Inflammatory macrophage treated with lipopolysaccharide for 1 hour (primary cell): ENCODE measurements at regions not wholly inside any gene's neighbourhood (a gene's known extent, or its start where the extent isn't known, plus 50 kb on each side); places are given as distances from the start of the nearest gene placed in this dataset.
"Not testable (repeated sequence)": the region's sequence is repeated elsewhere in the genome, so short reads cannot be mapped to it uniquely, and the experiment has no call there.

Source experiments
- DNase-seq, 2 donors: peaks; one replicate each; pipeline ENCODE4 v3.0.0-alpha.2; 2020 to 2022

DNA sequence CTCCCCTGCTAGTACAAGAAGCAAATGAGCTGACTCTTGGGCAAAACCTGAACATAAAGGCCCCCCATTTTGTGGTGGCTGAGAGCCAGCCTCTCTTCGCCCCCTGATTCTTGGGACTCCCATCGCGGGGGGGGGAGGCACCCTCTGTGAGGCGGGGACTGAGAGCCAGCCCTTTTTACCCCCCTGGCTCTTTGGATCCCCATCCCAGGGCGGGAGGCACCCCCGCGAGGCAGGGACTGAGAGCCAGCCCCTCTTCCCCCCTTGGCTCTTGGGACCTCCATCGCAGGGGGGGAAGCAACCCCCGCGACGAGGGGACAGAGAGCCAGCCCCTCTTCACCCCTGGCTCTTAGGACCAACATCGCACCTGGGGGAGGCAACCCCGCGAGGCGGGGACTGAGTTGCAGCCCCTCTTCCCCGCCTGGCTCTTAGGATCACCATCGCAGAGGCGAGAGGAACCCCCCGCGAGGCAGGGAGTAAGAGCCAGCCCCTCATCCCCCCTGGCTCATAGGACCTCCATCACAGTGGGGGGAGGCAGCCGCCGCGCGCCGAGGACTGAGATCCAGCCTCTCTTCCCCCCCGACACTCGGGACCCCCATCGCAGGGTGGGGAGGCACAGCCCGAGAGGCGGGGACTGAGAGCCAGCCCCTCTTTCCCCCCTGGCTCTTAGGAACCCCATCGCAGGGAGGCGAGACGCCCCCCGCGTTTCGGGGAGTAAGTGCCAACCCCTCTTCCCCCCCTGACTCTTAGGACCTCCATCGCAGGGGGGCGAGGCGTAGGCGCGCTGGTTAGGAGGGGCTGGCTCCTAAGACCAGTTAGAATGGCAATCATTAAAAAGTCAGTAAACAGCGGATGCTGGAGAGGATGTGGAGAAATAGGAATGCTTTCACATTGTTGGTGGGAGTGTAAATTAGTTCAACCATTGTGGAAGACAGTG lies 2428.4 kb upstream of the PCDH20 start:
- DNase-seq, result no peak

GRCh38 chr13:63842102-63842501 lies 2426.5 kb upstream of the PCDH20 start:
- DNase-seq, result no peak

DNA sequence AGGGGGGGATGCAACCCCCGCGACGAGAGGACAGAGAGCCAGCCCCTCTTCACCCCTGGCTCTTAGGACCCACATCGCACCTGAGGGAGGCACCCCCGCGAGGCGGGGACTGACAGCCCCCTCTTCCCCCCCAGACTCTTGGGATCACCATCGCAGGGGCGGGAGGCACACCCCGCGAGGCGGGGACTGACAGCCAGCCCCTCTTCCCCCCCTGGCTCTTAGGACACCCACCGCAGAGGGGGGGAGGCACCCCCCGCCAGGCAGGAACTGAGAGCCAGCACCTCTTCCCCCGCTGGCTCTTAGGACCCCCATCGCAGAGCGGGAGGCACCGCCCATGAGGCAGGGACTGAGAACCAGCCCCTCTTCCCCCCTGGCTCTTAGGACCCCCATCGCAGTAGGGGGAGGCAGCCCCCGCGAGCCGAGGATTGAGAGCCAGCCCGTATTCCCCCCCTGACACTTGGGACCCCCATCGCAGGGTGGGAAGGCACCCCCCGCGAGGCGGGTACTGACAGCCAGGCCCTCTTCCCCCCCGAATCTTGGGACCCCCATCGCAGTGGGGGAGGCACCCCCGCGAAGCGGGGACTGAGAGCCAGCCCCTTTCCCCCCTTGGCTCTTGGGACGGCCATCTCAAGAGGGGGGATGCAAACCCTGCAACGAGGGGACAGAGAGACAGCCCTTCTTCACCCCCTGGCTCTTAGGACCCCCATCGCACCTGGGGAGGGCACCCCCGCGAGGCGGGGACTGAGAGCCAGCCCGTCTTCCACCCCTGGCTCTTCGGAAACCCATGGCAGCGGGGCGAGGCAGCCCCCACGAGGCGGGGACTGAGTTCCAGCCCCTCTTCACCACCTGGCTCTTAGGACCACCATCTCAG lies 2425.1 kb upstream of the PCDH20 start:
- no peak for DNase-seq

DNA sequence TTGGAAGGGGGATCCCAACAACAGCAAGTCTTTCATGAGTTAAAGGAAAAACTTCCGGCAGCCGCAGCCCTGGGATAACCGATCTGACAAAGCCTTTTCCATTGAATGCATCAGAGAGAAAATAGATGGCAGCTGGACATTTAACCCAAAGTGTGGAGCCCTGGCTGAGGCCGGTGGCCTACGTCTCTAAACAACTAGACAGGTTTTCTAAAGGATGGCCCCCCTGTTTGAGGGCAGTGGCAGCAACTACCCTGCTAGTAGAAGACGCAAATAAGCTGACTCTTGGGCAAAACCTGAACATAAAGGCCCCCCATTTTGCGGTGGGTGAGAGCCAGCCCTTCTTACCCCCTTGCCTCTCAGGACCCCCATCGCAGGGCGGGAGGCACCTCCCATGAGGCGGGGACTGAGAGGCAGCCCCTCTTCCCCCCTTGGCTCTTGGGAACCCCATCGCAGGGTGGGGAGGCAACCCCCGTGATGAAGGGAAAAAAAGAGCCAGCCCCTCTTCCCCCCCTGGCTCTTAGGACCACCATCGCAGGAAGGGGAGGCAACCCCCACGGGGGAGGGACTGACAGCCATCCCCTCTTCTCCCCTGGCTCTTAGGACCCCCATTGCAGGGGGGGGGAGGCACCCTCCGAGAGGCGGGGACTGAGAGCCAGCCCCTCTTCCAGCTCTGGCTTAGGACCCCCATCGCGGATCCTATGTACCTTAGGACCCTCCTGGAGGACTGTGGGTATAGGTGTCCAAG lies 2422.9 kb upstream of the PCDH20 start:
- DNase-seq, result no peak

GRCh38 chr13:63837701-63838100 lies 2422.1 kb upstream of the PCDH20 start:
- DNase-seq, result not testable (repeated sequence)

DNA sequence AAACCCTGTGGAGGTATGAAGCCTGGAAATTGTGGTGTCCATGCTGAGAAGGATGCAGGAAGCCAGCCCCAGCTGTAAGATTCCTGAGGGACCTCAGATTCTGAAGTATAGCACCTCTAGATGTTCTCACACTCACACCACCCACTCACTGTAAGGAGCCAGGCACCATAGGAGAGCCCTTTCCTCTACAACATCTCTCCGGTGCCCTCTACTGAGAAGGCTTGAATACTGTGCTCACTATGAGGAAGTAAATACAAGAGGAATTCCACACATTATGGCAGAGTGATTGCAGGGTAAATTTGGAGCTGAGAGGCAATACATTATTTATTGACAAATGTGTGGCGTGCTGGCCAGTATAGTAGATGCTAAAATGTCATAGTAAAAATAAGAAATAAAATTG lies 2414.0 kb upstream of the PCDH20 start:
- DNase-seq, result not testable (repeated sequence)

DNA sequence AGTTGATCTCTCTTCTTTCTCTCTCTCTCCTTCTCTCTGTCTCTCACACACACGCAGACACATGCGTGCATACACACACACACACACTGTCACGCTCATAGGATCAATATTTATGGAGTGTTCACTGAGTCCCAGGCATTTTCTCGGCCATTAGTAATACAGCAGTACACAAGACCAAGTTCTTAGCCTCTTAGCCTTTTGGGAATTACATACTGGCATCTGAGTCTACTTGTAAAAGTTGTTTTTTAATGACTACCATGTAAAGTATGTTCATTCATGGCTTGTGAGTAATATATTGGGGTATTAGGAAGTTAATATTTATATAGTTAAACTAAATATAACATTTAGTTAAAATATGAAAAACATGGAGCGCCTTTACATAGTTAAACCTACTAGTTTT lies 2406.1 kb upstream of the PCDH20 start:
- DNase-seq, result not testable (repeated sequence)

- not testable (repeated sequence) for DNase-seq
These were observed 2395.9 kb upstream of the PCDH20 start for GRCh38 chr13:63811428-63812004.

GRCh38 chr13:63791134-63791533 lies 2375.5 kb upstream of the PCDH20 start:
- not testable (repeated sequence) for DNase-seq

DNA sequence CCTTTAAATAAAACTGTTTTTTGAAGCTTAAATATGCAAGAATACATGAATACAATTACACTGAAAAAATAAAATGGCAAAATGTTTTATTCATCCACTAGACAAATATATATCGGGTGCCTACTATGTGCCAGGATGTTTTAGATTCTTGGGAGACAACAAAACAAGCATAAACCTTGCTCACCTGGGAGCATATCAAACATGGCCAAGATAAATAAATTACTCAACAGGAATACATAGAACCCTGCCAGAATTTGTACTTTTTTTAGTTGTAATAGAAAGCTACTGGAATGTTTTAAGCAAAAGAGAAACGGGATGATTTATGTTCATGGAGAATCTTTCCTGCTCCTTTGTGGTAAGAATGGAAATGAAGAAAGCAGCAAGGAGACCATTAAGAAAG lies 2358.5 kb upstream of the PCDH20 start:
- DNase-seq, result no peak

- DNase-seq, result no peak
These were observed 2357.8 kb upstream of the PCDH20 start for GRCh38 chr13:63773476-63773875.

DNA sequence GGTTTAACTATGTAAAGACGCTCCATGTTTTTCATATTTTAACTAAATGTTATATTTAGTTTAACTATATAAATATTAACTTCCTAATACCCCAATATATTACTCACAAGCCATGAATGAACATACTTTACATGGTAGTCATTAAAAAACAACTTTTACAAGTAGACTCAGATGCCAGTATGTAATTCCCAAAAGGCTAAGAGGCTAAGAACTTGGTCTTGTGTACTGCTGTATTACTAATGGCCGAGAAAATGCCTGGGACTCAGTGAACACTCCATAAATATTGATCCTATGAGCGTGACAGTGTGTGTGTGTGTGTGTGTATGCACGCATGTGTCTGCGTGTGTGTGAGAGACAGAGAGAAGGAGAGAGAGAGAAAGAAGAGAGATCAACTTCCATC lies 2342.0 kb upstream of the PCDH20 start:
- not testable (repeated sequence) for DNase-seq

DNA sequence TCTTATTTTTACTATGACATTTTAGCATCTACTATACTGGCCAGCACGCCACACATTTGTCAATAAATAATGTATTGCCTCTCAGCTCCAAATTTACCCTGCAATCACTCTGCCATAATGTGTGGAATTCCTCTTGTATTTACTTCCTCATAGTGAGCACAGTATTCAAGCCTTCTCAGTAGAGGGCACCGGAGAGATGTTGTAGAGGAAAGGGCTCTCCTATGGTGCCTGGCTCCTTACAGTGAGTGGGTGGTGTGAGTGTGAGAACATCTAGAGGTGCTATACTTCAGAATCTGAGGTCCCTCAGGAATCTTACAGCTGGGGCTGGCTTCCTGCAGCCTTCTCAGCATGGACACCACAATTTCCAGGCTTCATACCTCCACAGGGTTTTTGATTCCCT lies 2334.2 kb upstream of the PCDH20 start:
- DNase-seq, result not testable (repeated sequence)

- not testable (repeated sequence) for DNase-seq
These were observed 2326.1 kb upstream of the PCDH20 start for GRCh38 chr13:63741814-63742101.

GRCh38 chr13:63741029-63741813 lies 2325.6 kb upstream of the PCDH20 start:
- no peak for DNase-seq

DNA sequence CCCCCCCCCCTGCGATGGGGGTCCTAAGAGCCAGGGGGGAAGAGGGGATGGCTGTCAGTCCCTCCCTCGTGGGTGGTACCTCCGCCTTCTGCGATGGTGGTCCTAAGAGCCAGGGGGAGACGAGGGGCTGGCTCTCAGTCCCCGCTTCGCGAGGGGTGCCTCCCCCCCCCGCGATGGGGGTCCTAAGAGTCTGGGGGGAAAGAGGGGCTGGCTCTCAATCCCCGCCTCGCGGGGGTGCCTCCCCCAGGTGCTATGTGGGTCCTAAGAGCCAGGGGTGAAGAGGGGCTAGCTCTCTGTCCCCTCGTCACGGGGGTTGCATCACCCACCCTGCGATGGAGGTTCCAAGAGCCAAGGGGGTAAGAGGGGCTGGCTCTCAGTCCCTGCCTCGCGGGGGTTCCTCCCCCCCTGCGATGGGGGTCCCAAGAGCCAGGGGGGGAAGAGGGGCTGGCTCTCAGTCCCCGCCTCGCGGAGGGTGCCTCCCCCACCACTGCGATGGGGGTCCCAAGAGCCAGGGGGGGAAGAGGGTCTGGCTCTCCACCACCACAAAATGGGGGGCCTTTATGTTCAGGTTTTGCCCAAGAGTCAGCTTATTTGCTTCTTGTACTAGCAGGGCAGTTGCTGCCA lies 2323.6 kb upstream of the PCDH20 start:
- not testable (repeated sequence) for DNase-seq

- no peak for DNase-seq
These were observed 2321.8 kb upstream of the PCDH20 start for GRCh38 chr13:63737418-63737817.

DNA sequence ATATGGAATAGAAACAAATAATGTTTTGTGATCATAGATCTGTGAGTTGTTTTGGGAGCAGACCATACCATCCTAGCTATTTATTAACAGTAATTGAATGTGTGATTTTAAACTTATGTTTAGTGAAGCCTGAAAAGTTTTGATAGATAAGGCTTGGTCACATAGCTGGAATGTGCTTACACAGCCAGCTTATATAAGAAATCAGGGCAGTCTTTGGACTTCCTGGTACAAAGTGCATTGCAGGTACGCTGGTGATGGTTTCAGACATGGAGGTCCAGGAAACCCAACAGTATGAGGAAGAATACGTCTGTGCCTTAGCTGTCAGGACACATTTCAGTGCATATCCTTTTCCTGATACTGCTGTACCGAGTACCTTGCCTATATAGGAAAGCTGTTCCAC lies 2316.2 kb upstream of the PCDH20 start:
- no peak for DNase-seq

GRCh38 chr13:63712159-63712558 lies 2296.5 kb upstream of the PCDH20 start:
- DNase-seq, result not testable (repeated sequence)

DNA sequence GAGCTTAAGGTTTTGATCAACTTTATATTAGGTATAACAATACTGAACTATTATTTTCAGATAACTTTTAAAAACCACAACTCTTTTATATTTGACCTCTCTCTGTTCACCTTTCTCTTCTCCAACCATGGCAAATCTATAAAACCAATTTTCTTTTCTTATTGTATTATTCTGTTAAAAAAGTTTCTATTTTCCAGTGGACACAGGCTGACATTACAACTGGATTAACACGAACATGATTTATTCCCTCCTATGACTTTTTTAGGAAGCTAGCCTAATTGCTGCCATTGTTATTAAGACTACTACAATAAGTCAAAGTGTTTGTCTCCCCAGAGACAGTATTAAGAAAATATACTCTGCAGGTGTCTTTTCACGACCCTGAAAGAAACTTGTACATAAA lies 2291.1 kb upstream of the PCDH20 start:
- DNase-seq, result no peak

DNA sequence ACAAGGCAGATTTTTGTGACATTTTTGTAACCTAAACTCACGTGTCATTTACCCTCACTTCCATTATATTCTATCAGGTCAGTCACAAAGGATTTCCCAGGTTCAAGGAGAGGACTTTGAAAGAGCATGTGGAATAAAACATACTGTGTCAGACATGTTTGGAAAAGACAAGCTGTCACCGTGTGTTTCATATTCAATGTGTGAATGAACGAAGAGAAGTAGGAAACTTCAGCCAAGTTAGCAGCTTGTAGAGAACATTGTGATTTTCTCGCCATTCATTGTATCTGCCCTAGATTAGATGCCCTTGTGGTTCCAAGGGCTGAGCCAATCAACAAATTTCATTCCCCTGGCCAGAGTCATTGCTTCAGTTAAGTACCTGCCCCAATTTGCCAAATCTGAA lies 2288.9 kb upstream of the PCDH20 start:
- no peak for DNase-seq

GRCh38 chr13:63700350-63700749 lies 2284.7 kb upstream of the PCDH20 start:
- no peak for DNase-seq
